Mesothelial cell of epicardium (in vitro differentiated cells): ENCODE measurements at regions not wholly inside any gene's neighbourhood (a gene's known extent, or its start where the extent isn't known, plus 50 kb on each side); places are given as distances from the start of the nearest gene placed in this dataset.

ENCODE experiments used
- DNase-seq, 2 experiments: peaks; one replicate each; pipeline ENCODE4 v3.0.0; 2021; ENCODE audit warnings: low spot score in 2 of 2; ENCODE audit not compliant: unreplicated experiment in 2 of 2
- H3K27ac Mint-ChIP-seq: 2 replicates; pipeline ENCODE4 v1.8.0; 2021; ENCODE audit warnings: mixed read lengths
- H3K27me3 Mint-ChIP-seq: 2 replicates; pipeline ENCODE4 v1.8.0; 2021; ENCODE audit warnings: low read depth, mixed read lengths
- H3K36me3 Mint-ChIP-seq: 2 replicates; pipeline ENCODE4 v1.8.0; 2021; ENCODE audit warnings: mixed read lengths
- H3K4me1 Mint-ChIP-seq: 2 replicates; pipeline ENCODE4 v1.8.0; 2021; ENCODE audit warnings: mixed read lengths
- H3K4me3 Mint-ChIP-seq: 2 replicates; pipeline ENCODE4 v1.8.0; 2021; ENCODE audit warnings: mild to moderate bottlenecking, moderate library complexity, mixed read lengths
- H3K9me3 Mint-ChIP-seq: 2 replicates; pipeline ENCODE4 v1.8.0; 2021; ENCODE audit warnings: mixed read lengths
- TF ChIP-seq, protein P1 (sequence below): fragments of 200-600 bp; sonication (generic); IDR thresholded peaks from one replicate; pipeline ENCODE4 v1.5.0; 2021; ENCODE audit warnings: antibody characterized with exemption; ENCODE audit not compliant: unreplicated experiment

DNA sequence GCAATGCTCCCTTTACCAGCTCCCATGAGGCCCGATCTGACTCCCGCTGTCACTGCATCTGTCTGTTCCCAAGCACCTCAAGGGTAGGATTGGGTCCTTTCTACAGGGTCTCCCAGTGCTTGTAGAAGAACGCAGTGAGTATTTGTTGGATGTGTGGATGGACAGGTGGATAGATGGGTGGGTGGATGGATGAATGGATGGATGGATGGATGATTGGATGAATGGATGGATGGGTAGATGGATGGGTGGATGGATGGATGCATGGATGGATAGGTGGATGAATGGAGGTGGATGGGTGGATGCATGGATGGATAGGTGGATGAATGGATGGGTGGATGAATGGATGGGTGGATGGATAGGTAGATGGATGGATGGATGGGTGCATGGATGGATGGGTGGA is 91.6 kb downstream of the HS1BP3 start:
- H3K36me3 Mint-ChIP-seq: no peaks in the 10 kb centered on the region
- H3K4me3 Mint-ChIP-seq: no peak overlapping the region

DNA sequence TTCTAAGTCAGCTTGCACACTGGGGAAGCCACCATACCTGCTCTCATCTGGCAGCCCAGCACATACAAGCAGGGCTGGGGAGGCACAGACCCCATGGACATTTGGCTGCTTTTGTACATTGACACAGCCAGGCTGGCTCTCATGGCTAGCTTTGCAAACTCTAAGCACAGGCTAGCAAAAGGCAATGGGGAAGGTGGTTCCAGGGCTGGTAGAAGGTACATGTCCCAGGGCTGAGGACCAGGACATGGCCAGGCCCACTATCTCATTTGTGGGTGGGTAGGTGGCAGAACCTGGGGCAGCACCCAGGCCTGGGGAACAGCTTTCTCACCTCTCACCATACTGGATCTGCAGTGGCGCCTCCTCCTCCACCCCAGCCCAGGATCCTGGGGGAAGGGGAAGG is 90.9 kb downstream of the HS1BP3 start:
- TF ChIP-seq, protein P1, sequence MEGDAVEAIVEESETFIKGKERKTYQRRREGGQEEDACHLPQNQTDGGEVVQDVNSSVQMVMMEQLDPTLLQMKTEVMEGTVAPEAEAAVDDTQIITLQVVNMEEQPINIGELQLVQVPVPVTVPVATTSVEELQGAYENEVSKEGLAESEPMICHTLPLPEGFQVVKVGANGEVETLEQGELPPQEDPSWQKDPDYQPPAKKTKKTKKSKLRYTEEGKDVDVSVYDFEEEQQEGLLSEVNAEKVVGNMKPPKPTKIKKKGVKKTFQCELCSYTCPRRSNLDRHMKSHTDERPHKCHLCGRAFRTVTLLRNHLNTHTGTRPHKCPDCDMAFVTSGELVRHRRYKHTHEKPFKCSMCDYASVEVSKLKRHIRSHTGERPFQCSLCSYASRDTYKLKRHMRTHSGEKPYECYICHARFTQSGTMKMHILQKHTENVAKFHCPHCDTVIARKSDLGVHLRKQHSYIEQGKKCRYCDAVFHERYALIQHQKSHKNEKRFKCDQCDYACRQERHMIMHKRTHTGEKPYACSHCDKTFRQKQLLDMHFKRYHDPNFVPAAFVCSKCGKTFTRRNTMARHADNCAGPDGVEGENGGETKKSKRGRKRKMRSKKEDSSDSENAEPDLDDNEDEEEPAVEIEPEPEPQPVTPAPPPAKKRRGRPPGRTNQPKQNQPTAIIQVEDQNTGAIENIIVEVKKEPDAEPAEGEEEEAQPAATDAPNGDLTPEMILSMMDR: no peak
- Mint-ChIP-seq H3K9me3 (no peaks in the 10 kb centered on the region), H3K4me3 (no peak overlapping the region), H3K36me3 (no peaks in the 10 kb centered on the region), H3K27ac (no peak overlapping the region), H3K27me3 (no peaks in the 10 kb centered on the region), H3K4me1 (peaks cover 24% of the 10 kb centered on the region)
- DNase-seq: no peak

More for the DNA sequence above, 91.6 kb downstream of the HS1BP3 start:
- H3K9me3 Mint-ChIP-seq: no peaks in the 10 kb centered on the region
- no peak overlapping the region for H3K27ac Mint-ChIP-seq
- DNase-seq: no peak
- H3K4me1 Mint-ChIP-seq: peaks cover 24% of the 10 kb centered on the region
- no peaks in the 10 kb centered on the region for H3K27me3 Mint-ChIP-seq
- TF ChIP-seq, protein P1: no peak

DNA sequence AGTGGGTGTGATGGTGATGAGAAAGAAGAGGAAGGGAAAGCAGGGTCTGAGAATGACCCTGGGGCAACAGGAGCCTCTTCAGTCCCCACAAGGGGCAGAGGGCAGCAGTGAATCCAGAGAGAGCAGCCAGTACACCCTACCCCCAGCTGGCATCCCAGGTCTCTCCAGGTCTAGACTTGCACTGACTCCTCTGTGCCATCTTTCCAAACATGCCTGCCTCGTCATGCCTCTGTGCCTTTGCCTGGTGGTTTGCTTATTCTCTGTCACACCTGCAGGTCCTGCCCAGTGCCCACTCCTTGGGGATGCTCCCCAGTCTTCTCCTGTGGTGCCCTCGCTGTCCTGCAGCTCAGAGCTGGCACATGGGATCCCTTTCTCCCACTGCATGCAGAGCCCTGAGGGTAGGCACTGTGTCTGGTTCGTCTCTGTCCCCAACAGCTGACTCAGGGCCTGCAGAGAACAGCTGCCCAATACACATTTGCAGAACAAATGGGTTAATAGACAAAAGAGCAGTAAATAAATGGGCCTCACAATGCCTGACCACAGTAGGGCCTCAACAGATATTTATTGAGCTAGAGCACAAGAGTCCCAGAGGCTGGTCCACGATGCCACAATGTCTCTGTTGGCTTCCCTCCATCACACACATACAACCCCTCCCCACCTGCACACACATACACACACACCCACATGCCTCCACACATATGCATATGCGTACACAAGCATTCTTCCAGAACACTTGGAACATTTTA is 89.8 kb downstream of the HS1BP3 start:
- no peaks in the 10 kb centered on the region for H3K36me3 Mint-ChIP-seq

DNA sequence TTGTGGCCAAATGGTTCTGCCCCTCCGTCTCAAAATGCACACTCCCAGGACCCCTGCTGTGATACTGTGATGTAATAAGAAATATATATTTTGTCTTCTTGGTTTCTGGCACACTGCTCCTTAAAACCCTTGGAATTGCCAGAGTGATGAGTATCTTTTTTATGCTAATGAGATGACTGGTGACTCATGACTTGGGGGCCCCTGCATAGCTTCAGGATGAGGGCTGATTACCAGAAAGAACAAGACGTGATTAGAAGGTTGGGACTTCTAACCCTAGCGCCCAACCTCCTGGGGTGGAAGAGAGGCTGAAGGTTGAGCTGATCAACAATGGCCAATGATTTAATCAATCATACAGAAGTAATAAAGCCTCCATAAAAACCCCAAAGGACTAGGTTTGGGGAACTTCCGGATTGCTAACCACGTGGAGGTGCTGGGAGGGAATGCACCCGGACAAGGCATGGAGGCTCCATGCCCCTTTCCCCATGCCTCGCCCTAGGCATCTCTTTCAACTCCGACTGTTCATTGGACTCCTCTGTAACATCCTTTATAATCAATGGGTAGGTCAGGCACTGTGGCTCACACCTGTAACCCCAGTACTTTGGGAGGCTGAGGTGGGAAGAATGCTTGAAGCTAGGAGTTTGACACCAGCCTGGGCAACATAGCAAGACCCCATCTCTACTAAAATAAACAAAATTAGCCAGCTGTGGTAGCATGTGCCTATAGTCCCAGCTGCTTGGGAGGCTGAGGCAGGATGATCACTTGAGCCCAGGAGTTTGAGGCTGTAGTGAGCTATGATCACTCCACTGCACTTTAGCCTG is 89.1 kb downstream of the HS1BP3 start:
- no peak overlapping the region for H3K4me3 Mint-ChIP-seq
- DNase-seq: no peak
- no peaks in the 10 kb centered on the region for H3K36me3 Mint-ChIP-seq
- TF ChIP-seq, protein P1: no peak
- H3K4me1 Mint-ChIP-seq: peaks cover 37% of the 10 kb centered on the region
- no peaks in the 10 kb centered on the region for H3K27me3 Mint-ChIP-seq
- H3K9me3 Mint-ChIP-seq: no peaks in the 10 kb centered on the region
- H3K27ac Mint-ChIP-seq: peak overlapping the region; percentile 34

More for the DNA sequence above, 89.8 kb downstream of the HS1BP3 start:
- no peak overlapping the region for H3K4me3 Mint-ChIP-seq
- TF ChIP-seq, protein P1: no peak
- H3K27me3 Mint-ChIP-seq: no peaks in the 10 kb centered on the region
- no peaks in the 10 kb centered on the region for H3K9me3 Mint-ChIP-seq
- DNase-seq: no peak
- peaks cover 33% of the 10 kb centered on the region for H3K4me1 Mint-ChIP-seq
- H3K27ac Mint-ChIP-seq: no peak overlapping the region

DNA sequence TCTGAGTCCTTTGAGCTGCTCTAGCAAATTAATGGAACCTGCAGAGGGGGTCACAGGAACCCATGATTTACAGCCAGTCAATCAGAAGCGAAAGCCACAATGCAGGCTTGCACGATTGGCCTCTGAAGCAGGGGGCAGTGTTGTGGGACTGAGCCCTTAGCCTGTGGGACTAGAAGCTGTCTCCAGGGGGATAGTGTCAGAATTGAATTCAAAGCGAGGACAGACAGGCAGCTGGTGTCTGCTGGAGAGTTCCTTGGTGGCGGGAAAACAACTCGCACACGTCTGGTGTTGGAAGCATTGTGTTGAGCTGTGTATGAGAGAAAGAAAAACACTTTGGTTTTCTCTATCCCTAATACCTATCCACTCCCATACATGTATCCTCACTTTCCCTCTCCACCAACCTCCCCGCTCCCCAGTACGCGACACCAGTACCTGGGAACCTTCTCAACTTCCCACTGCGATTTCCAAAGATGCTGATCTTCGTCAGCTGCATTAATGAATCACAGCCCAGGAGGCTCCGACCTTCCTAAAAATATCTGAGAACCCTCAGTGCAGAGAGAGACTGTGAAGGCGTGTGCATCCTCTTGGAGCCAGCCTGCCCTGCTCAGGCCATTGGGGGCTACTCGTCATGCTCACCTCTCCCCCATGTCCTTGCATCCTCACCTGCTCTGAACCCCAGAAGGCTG is 88.2 kb downstream of the HS1BP3 start:
- H3K4me3 Mint-ChIP-seq: no peak overlapping the region
- DNase-seq: no peak
- no peak overlapping the region for H3K27ac Mint-ChIP-seq
- H3K4me1 Mint-ChIP-seq: peaks cover 40% of the 10 kb centered on the region
- H3K36me3 Mint-ChIP-seq: no peaks in the 10 kb centered on the region
- H3K9me3 Mint-ChIP-seq: no peaks in the 10 kb centered on the region
- TF ChIP-seq, protein P1: no peak
- no peaks in the 10 kb centered on the region for H3K27me3 Mint-ChIP-seq
